MCF 10A (cell line): ENCODE measurements at regions not wholly inside any gene's neighbourhood (a gene's known extent, or its start where the extent isn't known, plus 50 kb on each side); places are given as distances from the start of the nearest gene placed in this dataset.
"Not testable (repeated sequence)": the region's sequence is repeated elsewhere in the genome, so short reads cannot be mapped to it uniquely, and the experiment has no call there.

Experiments
- BruUV-seq: library from RNA; stranded (reverse); fragments of 400-500 nt; replicated peaks from 2 replicates; lab custom pipeline; 2021; lab: Mats Ljungman, UMichigan
- CTCF ChIA-PET: fragments of 300-600 bp; sonication (Branson Sonifier 250); formaldehyde crosslinking; extraction: SDS; loops from one replicate; lab custom pipeline; 2021; ENCODE audit warnings: antibody characterized with exemption, inconsistent platforms; lab: Yijun Ruan, JAX
- POLR2A ChIA-PET: fragments of 300-600, 350-650 bp; sonication (Branson Sonifier 250); formaldehyde crosslinking; extraction: SDS; loops from one replicate; lab custom pipeline; 2020; ENCODE audit warnings: antibody characterized with exemption, inconsistent platforms; lab: Yijun Ruan, JAX
- DNase-seq: peaks from one replicate; pipeline ENCODE4 v3.0.0-alpha.2; 2018; ENCODE audit not compliant: unreplicated experiment
- H3K27ac Mint-ChIP-seq: one replicate; pipeline ENCODE4 v1.8.0; 2022; ENCODE audit warnings: mild to moderate bottlenecking, low read depth, mixed read lengths; ENCODE audit not compliant: unreplicated experiment
- H3K27me3 Mint-ChIP-seq: one replicate; pipeline ENCODE4 v1.8.0; 2022; ENCODE audit warnings: mixed read lengths; ENCODE audit not compliant: insufficient read depth, unreplicated experiment
- H3K36me3 Mint-ChIP-seq: one replicate; pipeline ENCODE4 v1.8.0; 2022; ENCODE audit warnings: mild to moderate bottlenecking, moderate library complexity, mixed read lengths; ENCODE audit not compliant: insufficient read depth, unreplicated experiment
- H3K4me1 Mint-ChIP-seq: one replicate; pipeline ENCODE4 v1.8.0; 2022; ENCODE audit warnings: mixed read lengths; ENCODE audit not compliant: insufficient read depth, unreplicated experiment
- H3K4me3 Mint-ChIP-seq: one replicate; pipeline ENCODE4 v1.8.0; 2022; ENCODE audit warnings: mild to moderate bottlenecking, moderate library complexity, mixed read lengths; ENCODE audit not compliant: unreplicated experiment
- H3K9me3 Mint-ChIP-seq: one replicate; pipeline ENCODE4 v1.8.0; 2022; ENCODE audit warnings: mixed read lengths; ENCODE audit not compliant: unreplicated experiment
- CTCF ChIP-seq: fragments of 200-600 bp; IDR thresholded peaks from one replicate; pipeline ENCODE4 v1.8.0; 2022; ENCODE audit warnings: antibody characterized with exemption, mild to moderate bottlenecking; ENCODE audit not compliant: unreplicated experiment
- intact Hi-C: fragments of 100-400 bp; cut with micrococcal nuclease; formaldehyde crosslinking; loops from 2 replicates; pipeline ENCODE4 v1.14.1; 2022

GRCh38 chr19:57028804-57029525, 90.8 kb upstream of the USP29 start:
- no peaks in the 10 kb centered on the region for H3K36me3 Mint-ChIP-seq
- no peaks in the 10 kb centered on the region for H3K4me1 Mint-ChIP-seq
- CTCF ChIA-PET: no interaction called here
- no TSS peak for BruUV-seq
- TF ChIP-seq CTCF: no peak
- no peak overlapping the region for H3K27ac Mint-ChIP-seq
- intact Hi-C loops: no loop called here
- H3K27me3 Mint-ChIP-seq: no peaks in the 10 kb centered on the region
- peaks cover 39% of the 10 kb centered on the region for H3K9me3 Mint-ChIP-seq
- POLR2A ChIA-PET: no interaction called here
- H3K4me3 Mint-ChIP-seq: no peak overlapping the region
- DNase-seq: no peak

- intact Hi-C loops: no loop called here
- TF ChIP-seq CTCF: no peak
- Mint-ChIP-seq H3K27me3 (no peaks in the 10 kb centered on the region), H3K4me1 (no peaks in the 10 kb centered on the region), H3K27ac (no peak overlapping the region), H3K4me3 (no peak overlapping the region), H3K36me3 (no peaks in the 10 kb centered on the region), H3K9me3 (peaks cover 32% of the 10 kb centered on the region)
- DNase-seq: no peak
- ChIA-PET CTCF (interaction anchor here (0.6 kb wide), 1 partner anchor 148 kb away, joined by 3 read pairs; no protein-coding TSS in a partner anchor), POLR2A (no interaction called here)
- no TSS peak for BruUV-seq
These were observed 88.7 kb upstream of the USP29 start for GRCh38 chr19:57031106-57031505.

GRCh38 chr19:57033576-57033975, 86.2 kb upstream of the USP29 start:
- H3K27ac Mint-ChIP-seq: no peak overlapping the region
- ChIA-PET CTCF (no interaction called here), POLR2A (no interaction called here)
- intact Hi-C loops: no loop called here
- H3K9me3 Mint-ChIP-seq: peaks cover 47% of the 10 kb centered on the region
- H3K4me1 Mint-ChIP-seq: no peaks in the 10 kb centered on the region
- no peak for TF ChIP-seq CTCF
- H3K4me3 Mint-ChIP-seq: no peak overlapping the region
- H3K36me3 Mint-ChIP-seq: no peaks in the 10 kb centered on the region
- DNase-seq: no peak
- no TSS peak for BruUV-seq
- H3K27me3 Mint-ChIP-seq: no peaks in the 10 kb centered on the region

GRCh38 chr19:57034544-57034943, 85.2 kb upstream of the USP29 start:
- Mint-ChIP-seq H3K9me3 (peaks cover 45% of the 10 kb centered on the region), H3K27ac (no peak overlapping the region), H3K27me3 (no peaks in the 10 kb centered on the region), H3K36me3 (no peaks in the 10 kb centered on the region), H3K4me1 (no peaks in the 10 kb centered on the region), H3K4me3 (no peak overlapping the region)
- TF ChIP-seq CTCF: no peak
- ChIA-PET CTCF (interaction anchor here (0.6 kb wide), 1 partner anchor 1020 kb away, joined by 3 read pairs; no protein-coding TSS in a partner anchor), POLR2A (no interaction called here)
- intact Hi-C loops: no loop called here
- DNase-seq: no peak
- BruUV-seq: no TSS peak

GRCh38 chr19:57035740-57036139, 84.0 kb upstream of the USP29 start:
- CTCF ChIA-PET, H3K4me3 Mint-ChIP-seq, H3K36me3 Mint-ChIP-seq, H3K4me1 Mint-ChIP-seq, POLR2A ChIA-PET, H3K27ac Mint-ChIP-seq, H3K27me3 Mint-ChIP-seq, BruUV-seq, DNase-seq, intact Hi-C loops: not testable (repeated sequence)
- H3K9me3 Mint-ChIP-seq: peaks cover 51% of the 10 kb centered on the region
